Activated T-cell treated with anti-CD3 and anti-CD28 coated beads, Interleukin-2, amount 50 U/mL, for 72 hours (primary cell): ENCODE measurements at regions not wholly inside any gene's neighbourhood (a gene's known extent, or its start where the extent isn't known, plus 50 kb on each side); places are given as distances from the start of the nearest gene placed in this dataset.

Experiments used
- ATAC-seq, 2 donors: fragments of 150-1000 bp; cut with Tn5 transposase; replicated peaks in 1 of 2; 2 replicates each; pipeline ENCODE4 v1.10.0; 2021; ENCODE audit warnings: moderate library complexity in 2 of 2, mild to moderate bottlenecking in 1 of 2
- DNase-seq, 2 donors: peaks; one replicate each; pipeline ENCODE4 v3.0.0; 2021 to 2022; ENCODE audit warnings: mixed read lengths in 1 of 2
- H3K27ac Mint-ChIP-seq: one replicate; pipeline ENCODE4 v1.8.0; 2022; ENCODE audit warnings: mild to moderate bottlenecking, moderate library complexity, mixed read lengths
- H3K27me3 Mint-ChIP-seq: one replicate; pipeline ENCODE4 v1.8.0; 2022; ENCODE audit warnings: low read depth, mixed read lengths
- H3K36me3 Mint-ChIP-seq, 2 donors: one replicate each; pipeline ENCODE4 v1.8.0; 2022; ENCODE audit warnings: mixed read lengths in 2 of 2, mild to moderate bottlenecking in 1 of 2; ENCODE audit not compliant: insufficient read depth in 2 of 2
- H3K4me1 Mint-ChIP-seq: one replicate; pipeline ENCODE4 v1.8.0; 2022; ENCODE audit warnings: low read depth, mixed read lengths
- H3K4me3 Mint-ChIP-seq, 2 donors: one replicate each; pipeline ENCODE4 v1.8.0; 2022; ENCODE audit warnings: mild to moderate bottlenecking in 2 of 2, mixed read lengths in 2 of 2, moderate library complexity in 2 of 2
- H3K9me3 Mint-ChIP-seq, 2 donors: one replicate each; pipeline ENCODE4 v1.8.0; 2022; ENCODE audit warnings: mixed read lengths in 2 of 2

DNA sequence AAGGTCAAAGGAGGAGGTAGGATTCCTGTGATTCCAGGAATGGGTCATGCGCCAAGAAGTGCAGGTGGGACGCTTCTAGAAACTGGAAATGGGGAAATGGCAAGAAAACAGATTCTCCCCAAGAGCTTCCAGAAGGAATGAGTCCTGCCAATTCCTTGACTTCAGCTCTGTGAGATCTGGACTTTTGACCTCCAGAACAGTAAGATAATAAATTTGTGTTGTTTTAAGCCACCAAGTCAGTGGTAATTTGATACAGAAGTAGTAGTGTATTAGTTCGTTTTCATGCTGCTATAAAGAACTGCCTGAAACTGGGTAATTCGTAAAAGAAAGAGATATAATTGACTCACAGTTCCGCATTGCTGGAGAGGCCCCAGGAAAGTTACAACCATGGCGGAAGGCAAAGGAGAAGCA, 178.6 kb upstream of the GALNT17 start:
- Mint-ChIP-seq H3K36me3 (peaks cover 2% of the 10 kb centered on the region in 2 donors), H3K4me3 (no peak overlapping the region), H3K27me3 (no peaks in the 10 kb centered on the region), H3K4me1 (no peaks in the 10 kb centered on the region), H3K27ac (no peak overlapping the region), H3K9me3 (peaks cover 2 to 4% of the 10 kb centered on the region in 2 donors)
- DNase-seq (no peak), ATAC-seq (no peak)

DNA sequence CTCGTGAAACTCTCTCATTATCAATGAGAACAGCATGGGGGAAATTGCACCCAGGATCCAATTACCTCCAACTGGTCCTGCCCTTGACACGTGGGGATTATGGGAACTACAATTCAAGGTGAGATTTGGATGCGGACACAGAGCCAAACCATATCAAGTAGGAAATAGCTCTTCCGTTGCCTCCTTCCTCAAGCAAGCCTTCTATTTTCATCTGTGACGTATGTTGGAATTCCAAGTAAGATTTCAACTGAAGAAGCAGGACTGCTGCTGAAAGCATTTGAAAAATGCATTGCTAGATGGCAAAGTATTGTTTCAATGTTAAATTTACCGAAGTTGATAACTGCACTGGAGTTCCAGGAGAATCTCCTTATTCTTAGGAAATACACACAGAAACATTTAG, 178.1 kb upstream of the GALNT17 start:
- DNase-seq (no peak), ATAC-seq (no peak)
- H3K27me3 Mint-ChIP-seq: no peaks in the 10 kb centered on the region
- no peak overlapping the region for H3K27ac Mint-ChIP-seq
- H3K4me1 Mint-ChIP-seq: no peaks in the 10 kb centered on the region
- H3K9me3 Mint-ChIP-seq: peaks cover 2 to 4% of the 10 kb centered on the region in 2 donors
- H3K4me3 Mint-ChIP-seq: no peak overlapping the region
- peaks cover 2% of the 10 kb centered on the region in 2 donors for H3K36me3 Mint-ChIP-seq

DNA sequence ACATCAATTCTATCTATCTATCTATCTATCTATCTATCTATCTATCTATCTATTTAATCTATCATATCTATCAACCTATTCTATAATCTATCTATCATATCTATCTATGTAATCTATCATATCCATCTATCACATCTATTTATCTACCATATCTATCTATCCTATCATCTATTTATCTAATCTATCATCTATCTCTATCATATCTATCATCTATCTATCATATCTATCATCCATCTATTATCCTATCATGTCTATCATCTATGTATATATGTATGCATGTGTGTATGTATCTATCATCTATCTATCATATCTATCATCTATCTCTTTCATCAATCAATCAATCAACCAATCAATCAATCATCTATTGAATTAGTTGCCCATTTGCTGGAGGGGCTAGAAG, 159.3 kb upstream of the GALNT17 start:
- ATAC-seq: no peak
- Mint-ChIP-seq H3K9me3 (peaks cover 10 to 21% of the 10 kb centered on the region in 2 donors), H3K27me3 (no peaks in the 10 kb centered on the region)

DNA sequence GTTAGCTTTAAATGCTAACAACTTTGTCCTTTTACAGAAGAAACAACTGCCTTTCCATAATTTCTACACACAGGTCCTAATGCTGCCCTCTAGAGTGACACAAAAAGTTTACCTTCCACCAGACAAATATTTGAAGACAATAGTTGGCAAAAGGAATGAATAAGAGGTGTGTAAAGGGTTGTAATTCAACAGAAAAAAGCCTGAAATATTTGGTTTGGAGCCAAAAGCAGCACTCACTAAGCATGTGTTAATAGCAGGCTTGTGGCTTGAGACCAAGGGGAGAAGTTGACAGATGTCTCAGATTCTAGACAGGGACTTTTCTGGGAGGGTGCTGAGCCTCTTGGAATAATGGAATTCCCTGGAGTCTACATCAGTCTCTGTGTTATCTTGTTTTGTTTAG, 156.2 kb upstream of the GALNT17 start:
- no peak overlapping the region for H3K4me3 Mint-ChIP-seq
- no peaks in the 10 kb centered on the region for H3K4me1 Mint-ChIP-seq
- H3K27me3 Mint-ChIP-seq: no peaks in the 10 kb centered on the region
- no peak overlapping the region for H3K27ac Mint-ChIP-seq
- ATAC-seq: no peak
- no peaks in the 10 kb centered on the region for H3K36me3 Mint-ChIP-seq
- DNase-seq: no peak
- H3K9me3 Mint-ChIP-seq: peaks cover 7 to 17% of the 10 kb centered on the region in 2 donors

More for the DNA sequence above, 159.3 kb upstream of the GALNT17 start:
- no peak overlapping the region for H3K27ac Mint-ChIP-seq
- H3K4me1 Mint-ChIP-seq: no peaks in the 10 kb centered on the region
- no peak for DNase-seq
- H3K4me3 Mint-ChIP-seq: no peak overlapping the region
- peaks cover 0 to 3% of the 10 kb centered on the region in 2 donors for H3K36me3 Mint-ChIP-seq

DNA sequence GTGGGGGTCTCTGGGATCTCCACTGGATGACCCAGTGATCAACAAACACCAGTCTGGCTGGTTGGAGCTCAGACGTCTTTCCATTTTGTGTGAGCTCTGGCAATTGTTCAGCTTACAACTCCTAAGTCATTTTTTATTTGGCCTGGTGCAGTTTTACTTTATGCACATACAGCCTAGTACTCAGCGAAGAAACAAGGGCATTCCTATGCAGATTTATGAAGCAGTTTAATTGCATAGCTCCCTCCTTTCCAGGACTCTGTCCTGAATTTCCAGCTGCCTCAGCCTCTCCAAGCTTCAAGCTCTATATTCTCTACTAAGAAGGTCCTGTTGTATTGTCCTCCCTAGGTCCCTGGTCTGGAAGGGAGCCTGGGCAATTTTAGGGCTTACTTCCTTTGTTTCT, 145.6 kb upstream of the GALNT17 start:
- H3K9me3 Mint-ChIP-seq: peaks cover 8 to 9% of the 10 kb centered on the region in 2 donors
- no peaks in the 10 kb centered on the region for H3K4me1 Mint-ChIP-seq
- no peak overlapping the region for H3K4me3 Mint-ChIP-seq
- H3K27me3 Mint-ChIP-seq: no peaks in the 10 kb centered on the region
- DNase-seq (no peak), ATAC-seq (no peak)
- H3K27ac Mint-ChIP-seq: no peak overlapping the region
- peaks cover 0 to 3% of the 10 kb centered on the region in 2 donors for H3K36me3 Mint-ChIP-seq

DNA sequence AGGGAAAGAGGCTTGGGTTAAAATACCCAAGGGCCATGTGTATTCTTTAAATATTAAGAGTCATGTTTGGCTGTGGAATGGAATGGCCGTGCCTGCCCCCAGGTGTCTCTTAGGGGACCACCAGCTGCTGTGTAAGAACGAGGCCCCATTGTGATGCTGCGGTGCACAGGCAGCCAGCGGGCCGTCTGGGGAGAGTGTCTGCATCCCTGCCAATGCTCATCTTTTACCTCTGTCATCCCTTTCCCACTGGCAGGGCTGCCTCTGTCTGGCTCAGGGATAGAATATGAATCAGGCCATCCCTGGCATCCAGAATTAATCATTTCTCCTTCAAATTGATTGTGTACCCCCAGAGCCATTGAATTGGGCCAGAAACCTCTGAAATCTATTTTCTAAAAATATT, 137.8 kb upstream of the GALNT17 start:
- H3K4me1 Mint-ChIP-seq: no peaks in the 10 kb centered on the region
- no peak for DNase-seq
- ATAC-seq: no peak
- no peak overlapping the region for H3K27ac Mint-ChIP-seq
- H3K36me3 Mint-ChIP-seq: peaks cover 0 to 8% of the 10 kb centered on the region in 2 donors
- no peak overlapping the region for H3K4me3 Mint-ChIP-seq
- no peaks in the 10 kb centered on the region for H3K27me3 Mint-ChIP-seq
- H3K9me3 Mint-ChIP-seq: peaks cover 7 to 9% of the 10 kb centered on the region in 2 donors

DNA sequence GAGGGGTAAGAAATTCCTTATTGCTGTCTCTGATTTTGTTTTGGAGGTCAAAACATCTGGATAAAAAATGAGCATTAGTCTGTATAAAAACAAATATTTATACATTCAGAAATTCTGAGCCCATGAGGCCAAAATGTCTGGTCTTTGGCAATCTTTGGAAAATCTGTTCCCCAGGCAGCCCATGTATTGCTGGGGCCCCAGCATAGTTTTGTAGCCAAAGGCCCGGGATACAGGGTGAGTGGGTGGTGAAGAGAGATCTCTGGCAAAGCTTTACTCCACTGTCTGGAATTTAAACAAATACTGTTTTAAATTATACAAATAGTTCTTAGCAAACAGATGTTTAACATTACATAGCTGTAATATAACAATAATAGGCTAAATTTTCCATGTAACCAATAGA, 134.7 kb upstream of the GALNT17 start:
- Mint-ChIP-seq H3K27ac (no peak overlapping the region), H3K9me3 (peaks cover 4 to 5% of the 10 kb centered on the region in 2 donors), H3K36me3 (peaks cover 0 to under 1% of the 10 kb centered on the region in 2 donors), H3K27me3 (no peaks in the 10 kb centered on the region), H3K4me3 (no peak overlapping the region), H3K4me1 (no peaks in the 10 kb centered on the region)
- DNase-seq: no peak
- ATAC-seq: no peak

DNA sequence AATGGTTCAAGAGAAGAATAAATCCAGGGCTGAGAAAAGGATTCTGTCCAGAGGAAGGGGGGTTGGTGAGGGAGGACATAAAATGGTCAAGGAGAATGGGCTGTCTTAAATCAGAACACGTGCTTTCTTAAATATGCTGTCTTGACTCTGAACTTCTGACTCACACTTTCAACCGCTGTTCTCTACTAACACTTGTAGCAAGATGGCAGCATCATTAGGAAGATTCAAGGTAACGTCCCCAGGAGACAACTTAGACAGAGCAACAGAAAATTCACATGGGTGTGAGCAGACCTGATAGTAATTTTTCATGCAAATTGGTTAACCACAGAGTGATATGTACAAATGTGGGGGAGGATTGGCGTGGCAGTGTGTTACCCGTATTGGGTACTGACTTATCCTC, 126.8 kb upstream of the GALNT17 start:
- Mint-ChIP-seq H3K4me3 (no peak overlapping the region), H3K36me3 (peaks cover 0 to 1% of the 10 kb centered on the region in 2 donors), H3K4me1 (no peaks in the 10 kb centered on the region), H3K27me3 (peaks cover 9% of the 10 kb centered on the region), H3K27ac (no peak overlapping the region), H3K9me3 (peaks cover 0 to 15% of the 10 kb centered on the region in 2 donors)
- ATAC-seq: no peak
- DNase-seq: no peak

DNA sequence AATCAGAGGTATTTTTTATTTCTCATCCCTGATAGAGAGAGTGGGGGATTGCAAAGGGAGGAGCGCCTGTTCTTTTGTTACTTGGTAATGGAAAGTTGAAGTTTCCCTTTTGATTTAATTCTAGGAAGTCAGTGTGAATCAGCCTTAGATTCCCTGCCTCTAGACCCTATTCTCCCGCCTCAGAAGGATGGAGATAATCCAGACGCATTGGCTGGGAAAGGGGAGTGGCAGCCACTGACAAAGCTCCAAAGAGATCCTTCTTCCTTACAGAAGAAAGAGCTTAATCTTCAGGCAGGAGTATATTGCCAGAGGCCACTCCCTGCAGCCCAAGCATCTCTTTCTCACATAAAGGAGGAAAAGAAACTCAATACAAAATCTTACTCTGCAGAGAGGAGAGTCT, 122.3 kb upstream of the GALNT17 start:
- H3K36me3 Mint-ChIP-seq: no peaks in the 10 kb centered on the region
- H3K9me3 Mint-ChIP-seq: peaks cover 3 to 16% of the 10 kb centered on the region in 2 donors
- DNase-seq: no peak
- ATAC-seq: no peak
- no peaks in the 10 kb centered on the region for H3K4me1 Mint-ChIP-seq
- H3K27me3 Mint-ChIP-seq: peaks cover 9% of the 10 kb centered on the region
- H3K27ac Mint-ChIP-seq: no peak overlapping the region
- no peak overlapping the region for H3K4me3 Mint-ChIP-seq

DNA sequence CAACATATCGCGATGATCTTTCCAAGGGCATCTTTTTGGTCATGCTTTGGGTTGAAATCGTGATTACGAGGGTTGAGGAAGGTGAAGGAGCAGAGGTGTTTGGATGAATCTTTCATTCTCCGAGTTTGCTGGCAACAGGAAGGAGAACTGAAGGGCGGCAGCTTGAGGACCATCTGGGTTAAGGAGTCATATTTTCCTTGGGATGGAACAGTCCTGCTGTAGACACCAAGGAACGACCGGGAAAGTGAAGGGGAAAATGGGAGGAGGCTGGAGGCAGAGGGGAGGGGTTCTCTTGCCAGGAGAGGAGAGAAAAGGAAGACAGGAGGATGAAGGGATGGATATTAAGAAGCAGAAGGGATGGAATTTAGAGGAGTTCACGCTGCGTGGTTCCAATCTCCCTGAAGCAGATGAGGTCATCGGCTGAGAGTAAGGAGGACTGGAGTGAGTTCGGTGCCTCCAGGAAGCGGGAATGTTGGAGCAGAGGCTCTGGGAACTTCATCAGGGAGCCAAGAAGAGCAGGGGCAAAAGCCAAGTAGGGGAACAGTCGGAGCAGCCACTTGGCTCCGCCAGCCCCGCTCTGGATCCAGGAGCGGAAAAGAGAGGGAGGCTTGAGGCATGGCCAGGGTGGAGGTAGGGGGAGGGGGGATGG, 116.6 kb upstream of the GALNT17 start:
- ATAC-seq: no peak
- no peak overlapping the region for H3K27ac Mint-ChIP-seq
- H3K4me1 Mint-ChIP-seq: no peaks in the 10 kb centered on the region
- no peak overlapping the region for H3K4me3 Mint-ChIP-seq
- no peak for DNase-seq
- H3K27me3 Mint-ChIP-seq: no peaks in the 10 kb centered on the region
- H3K36me3 Mint-ChIP-seq: no peaks in the 10 kb centered on the region
- H3K9me3 Mint-ChIP-seq: peaks cover 7 to 14% of the 10 kb centered on the region in 2 donors

DNA sequence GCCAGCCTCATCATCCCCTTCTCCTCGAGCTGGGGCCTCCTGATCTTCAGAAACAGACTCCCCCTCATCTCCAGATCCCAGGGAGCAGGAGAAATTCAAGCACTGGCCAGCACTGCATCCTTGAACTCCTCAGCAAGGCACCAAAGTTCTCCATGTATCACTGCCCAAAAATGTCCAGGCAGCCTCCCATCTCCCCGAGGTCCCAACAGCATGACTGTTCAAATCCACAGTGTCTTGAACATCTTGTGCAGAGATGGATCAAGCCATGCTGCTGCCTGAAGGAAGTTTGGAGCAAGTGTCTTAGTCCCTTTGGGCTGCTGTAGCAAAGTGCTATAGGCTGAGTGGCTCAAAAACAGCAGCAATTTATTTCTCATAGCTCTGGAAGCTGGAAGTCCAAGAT, 115.5 kb upstream of the GALNT17 start:
- H3K4me3 Mint-ChIP-seq: no peak overlapping the region
- no peaks in the 10 kb centered on the region for H3K4me1 Mint-ChIP-seq
- no peak overlapping the region for H3K27ac Mint-ChIP-seq
- ATAC-seq: no peak
- no peak for DNase-seq
- no peaks in the 10 kb centered on the region for H3K36me3 Mint-ChIP-seq
- no peaks in the 10 kb centered on the region for H3K27me3 Mint-ChIP-seq
- H3K9me3 Mint-ChIP-seq: peaks cover 5 to 13% of the 10 kb centered on the region in 2 donors

DNA sequence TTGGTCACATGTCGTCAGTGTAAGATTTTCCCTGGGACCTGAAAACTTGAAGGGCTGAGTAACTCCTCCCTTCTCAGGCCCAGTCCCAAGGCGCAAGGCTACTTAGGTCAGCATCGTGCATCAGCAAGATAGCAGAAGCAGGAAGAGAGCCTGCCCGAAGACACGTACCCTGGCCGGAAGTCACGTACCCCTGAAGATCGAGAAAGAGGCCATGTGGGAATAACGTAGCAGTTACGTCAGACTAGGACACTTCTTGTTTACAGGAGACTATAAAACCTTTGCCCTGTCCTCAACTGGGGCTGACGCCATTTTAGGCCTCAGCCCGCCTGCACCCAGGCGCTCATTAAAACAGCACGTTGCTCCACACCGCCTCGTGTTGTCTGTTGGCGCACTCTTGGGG, 114.3 kb upstream of the GALNT17 start:
- no peaks in the 10 kb centered on the region for H3K27me3 Mint-ChIP-seq
- H3K36me3 Mint-ChIP-seq: no peaks in the 10 kb centered on the region
- DNase-seq (no peak), ATAC-seq (no peak)
- no peak overlapping the region for H3K4me3 Mint-ChIP-seq
- no peaks in the 10 kb centered on the region for H3K4me1 Mint-ChIP-seq
- no peak overlapping the region for H3K27ac Mint-ChIP-seq
- H3K9me3 Mint-ChIP-seq: peaks cover 5 to 11% of the 10 kb centered on the region in 2 donors

DNA sequence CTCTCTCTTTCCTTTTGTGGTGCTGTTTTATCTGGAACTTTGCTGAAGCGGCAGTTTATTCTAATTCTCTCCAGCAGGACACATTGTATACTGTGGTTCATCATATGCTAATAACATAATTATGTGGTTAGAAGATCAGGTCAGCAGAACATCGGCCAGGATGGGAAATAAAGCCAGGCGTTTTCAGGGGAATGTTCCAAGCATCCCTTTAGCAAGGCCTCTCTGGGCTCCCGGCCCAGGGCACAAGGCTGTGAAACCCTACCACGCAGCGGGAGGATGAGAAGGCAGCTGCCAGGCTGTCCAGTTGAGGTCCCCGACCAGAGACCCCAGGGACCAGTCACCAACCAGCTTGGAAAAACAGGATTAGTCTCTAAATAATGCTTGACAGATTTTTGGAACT, 112.2 kb upstream of the GALNT17 start:
- H3K27me3 Mint-ChIP-seq: no peaks in the 10 kb centered on the region
- no peak overlapping the region for H3K4me3 Mint-ChIP-seq
- H3K4me1 Mint-ChIP-seq: no peaks in the 10 kb centered on the region
- DNase-seq (no peak), ATAC-seq (no peak)
- H3K27ac Mint-ChIP-seq: no peak overlapping the region
- peaks cover 8% of the 10 kb centered on the region in 2 donors for H3K9me3 Mint-ChIP-seq
- H3K36me3 Mint-ChIP-seq: no peaks in the 10 kb centered on the region

DNA sequence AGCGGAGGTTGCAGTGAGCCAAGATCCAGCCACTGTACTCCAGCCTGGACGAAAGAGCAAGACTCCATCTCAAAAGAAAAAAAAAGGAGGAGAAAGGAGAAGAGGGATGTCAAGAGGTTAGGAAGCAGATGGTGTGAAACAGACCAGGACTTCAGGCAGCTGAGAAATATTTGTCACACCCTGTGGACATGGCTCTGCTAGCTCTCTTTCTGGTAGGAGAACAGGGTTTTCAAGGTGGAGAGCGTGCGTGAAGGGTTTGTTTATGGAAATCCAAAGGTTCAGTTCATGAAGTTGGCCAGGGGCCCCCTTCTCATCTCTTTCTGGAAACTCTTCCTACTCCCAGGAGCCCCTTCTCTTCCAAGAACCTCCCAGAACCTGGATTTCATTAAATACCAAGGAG, 110.8 kb upstream of the GALNT17 start:
- ATAC-seq (no peak), DNase-seq (no peak)
- Mint-ChIP-seq H3K27ac (no peak overlapping the region), H3K4me1 (no peaks in the 10 kb centered on the region), H3K4me3 (no peak overlapping the region), H3K27me3 (no peaks in the 10 kb centered on the region), H3K36me3 (no peaks in the 10 kb centered on the region), H3K9me3 (peaks cover 7 to 8% of the 10 kb centered on the region in 2 donors)
